ENCODE measurements at regions not wholly inside any gene's neighbourhood (a gene's known extent, or its start where the extent isn't known, plus 50 kb on each side); places are given as distances from the start of the nearest gene placed in this dataset.

DNA sequence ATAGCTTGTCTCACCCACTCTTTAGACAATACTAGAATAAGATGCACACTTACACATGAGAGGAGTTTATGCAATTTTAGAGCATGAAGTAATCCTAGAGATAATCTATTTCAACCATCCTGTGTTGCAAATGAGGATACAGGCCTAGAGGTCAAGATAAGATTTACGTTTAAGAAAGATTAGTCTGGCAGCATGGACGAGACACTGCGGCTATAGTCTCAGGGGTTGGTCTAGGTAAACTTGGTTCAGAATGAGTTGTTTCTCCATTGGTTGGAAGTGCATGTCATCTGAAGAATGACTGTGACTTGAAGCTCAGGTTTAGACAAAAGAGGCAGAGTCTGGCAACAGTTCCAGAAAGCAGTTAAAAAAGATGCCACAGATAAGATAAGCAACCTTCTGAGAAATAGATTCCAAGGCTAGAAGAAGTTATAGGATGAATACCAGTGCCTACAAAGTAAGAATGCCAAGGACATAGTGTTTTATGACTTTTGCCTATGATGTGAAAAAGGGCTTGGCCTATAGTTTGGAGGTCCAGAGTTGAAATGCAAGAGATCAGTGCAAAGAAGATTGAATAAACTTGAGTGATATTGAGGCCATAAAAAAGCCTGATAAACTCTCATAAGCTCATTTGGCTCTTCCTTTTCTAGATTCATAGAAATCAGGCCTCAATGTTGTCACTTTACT is 631.0 kb downstream of the SQOR start:
- no peak for DNase-seq

DNA sequence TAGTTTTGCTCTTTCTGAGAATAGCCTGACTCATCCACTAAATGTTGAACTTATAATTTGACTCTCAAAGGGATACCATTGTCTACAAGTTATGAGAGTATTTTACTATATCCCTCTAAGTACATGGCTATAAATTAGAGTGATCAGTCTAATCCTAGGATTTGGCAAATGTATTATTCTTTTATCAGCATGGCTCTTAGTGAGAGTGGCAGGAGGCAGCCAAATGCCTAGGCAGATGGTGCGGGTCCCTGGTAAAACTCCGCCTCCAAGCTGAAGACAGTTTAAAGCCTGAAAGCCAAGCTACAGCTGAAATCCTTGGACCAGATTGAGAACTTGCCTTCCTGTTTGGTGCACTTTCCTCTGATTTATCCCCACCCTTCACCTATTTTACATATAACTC is 631.8 kb downstream of the SQOR start:
- no peak for DNase-seq

DNA sequence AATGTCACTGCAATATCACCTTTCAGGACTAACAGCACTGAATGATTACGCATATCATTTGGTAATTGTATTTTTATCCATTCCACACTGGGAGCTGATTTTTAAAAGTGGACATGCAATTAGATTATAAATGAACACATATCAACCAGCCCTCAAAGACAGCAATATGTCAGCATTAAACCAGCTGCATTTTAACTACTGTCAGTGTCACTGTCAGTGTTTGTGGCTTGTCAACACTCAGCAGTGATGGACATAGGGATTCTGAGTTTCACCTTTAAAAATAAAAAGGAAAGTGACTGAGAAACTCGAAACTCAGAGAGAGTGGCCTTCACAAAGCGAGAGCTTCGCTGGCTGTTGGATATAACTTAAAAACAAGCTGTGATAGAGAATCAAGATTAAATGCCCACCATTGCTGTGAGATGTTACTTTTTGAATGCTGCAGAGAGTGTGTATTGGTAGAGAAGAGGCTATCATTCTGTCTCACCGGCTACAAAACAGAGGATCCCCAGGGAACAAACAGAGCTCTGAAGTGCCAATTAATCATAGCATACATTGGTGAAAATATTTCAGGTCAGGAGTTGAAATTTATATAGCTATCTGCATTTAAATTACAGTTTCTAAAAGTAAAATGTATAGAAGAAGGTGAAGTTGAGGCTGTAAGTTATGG is 635.8 kb downstream of the SQOR start:
- DNase-seq, result no peak

GRCh38 chr15:46275701-46276100 is 640.9 kb downstream of the SQOR start:
- DNase-seq, result no peak

- no peak for DNase-seq
Observed at GRCh38 chr15:46277451-46277850, 642.6 kb downstream of the SQOR start.

DNA sequence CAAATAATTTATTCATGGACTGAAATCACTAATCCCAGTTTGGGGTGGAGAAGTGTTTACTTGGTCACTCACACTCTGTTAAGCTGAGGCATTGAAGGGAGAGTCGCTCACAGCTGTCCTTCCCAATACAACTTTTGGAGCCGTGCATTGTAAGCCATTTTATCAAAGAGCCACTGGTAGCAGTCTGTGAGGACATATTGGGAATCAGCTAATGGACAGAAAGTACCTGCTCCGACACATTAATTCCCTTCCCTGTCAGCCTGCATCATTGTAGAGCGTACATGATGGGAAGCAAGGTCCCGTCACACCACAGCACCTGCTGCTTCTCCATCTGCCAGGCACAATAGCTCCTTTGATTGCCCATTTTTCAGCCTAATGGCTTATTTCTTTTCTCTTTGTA is 643.2 kb downstream of the SQOR start:
- DNase-seq, result peak; percentile 75

DNA sequence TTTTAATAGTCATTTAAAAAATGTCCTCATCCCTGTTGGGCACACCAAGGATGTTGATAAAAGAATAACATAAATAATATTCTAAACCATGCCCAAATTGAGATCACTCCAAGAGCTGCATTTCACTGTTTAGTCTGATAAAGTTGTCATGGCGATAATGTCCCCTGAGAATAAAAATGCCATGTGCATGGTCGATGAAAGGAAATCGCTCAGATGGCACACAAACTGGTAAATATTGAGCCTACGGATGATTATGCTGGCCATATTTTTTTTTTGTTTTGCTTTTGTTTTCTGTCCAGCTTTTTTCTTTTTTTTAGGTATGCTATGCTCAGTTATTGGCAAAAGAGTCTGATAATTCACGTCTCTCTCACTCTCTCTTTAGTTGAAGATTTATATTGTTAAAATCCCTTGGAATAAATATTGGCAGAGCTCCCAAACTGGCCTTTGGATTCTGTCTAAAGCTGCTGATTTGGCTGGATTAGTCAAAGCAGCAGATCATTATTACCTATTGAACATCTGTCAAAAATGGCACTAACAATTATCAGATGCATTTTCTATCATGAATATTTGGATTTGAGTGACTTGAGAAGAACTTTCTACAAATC is 643.8 kb downstream of the SQOR start:
- DNase-seq, result peak; percentile 57

- peak; percentile 41 for DNase-seq
Observed at GRCh38 chr15:46280762-46281542, 646.1 kb downstream of the SQOR start.

DNA sequence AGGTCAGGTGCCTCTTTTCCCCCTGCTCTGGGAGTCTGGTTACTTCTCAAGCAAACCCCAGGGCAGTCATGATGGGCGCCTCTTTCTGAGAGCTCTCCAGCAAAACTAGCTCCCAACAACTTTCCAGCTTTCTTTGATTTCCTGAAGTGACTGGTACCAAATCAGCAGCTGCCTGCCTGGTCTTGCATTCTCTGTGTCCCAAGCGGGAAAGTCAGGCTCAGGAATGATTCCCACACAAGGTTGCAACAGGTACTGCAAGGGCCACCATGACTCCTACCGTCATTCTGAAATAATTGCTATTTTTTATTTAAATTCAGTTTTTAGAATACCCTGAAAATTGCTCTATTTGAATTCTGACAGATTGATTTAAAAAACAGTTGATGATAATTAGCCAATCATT is 658.7 kb downstream of the SQOR start:
- DNase-seq, result no peak

- no peak for DNase-seq
Observed at GRCh38 chr15:46296002-46296401, 661.2 kb downstream of the SQOR start.

- DNase-seq, result no peak
Observed at GRCh38 chr15:46296797-46297196, 662.0 kb downstream of the SQOR start.

GRCh38 chr15:46297766-46298165 is 662.9 kb downstream of the SQOR start:
- DNase-seq, result no peak

DNA sequence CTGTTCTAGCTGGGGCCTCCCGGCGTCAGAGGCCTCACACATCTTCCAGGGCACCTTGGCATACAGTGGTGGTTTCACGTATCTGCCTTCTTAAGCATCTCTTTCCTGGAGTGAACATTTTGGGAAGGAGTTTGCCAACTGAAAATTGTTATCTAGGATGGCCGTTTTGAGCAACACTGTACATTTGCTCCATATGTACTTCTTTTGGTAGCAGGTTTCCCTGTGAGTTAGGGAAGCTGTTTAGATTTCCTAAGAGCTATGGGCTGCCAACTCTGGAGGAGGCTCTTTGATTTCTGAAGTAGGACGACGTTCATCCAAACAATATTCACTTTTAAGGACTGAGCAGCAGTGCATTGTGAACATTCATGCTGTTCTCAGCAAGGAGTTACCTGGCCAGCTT is 665.9 kb downstream of the SQOR start:
- DNase-seq, result peak; percentile 18

DNA sequence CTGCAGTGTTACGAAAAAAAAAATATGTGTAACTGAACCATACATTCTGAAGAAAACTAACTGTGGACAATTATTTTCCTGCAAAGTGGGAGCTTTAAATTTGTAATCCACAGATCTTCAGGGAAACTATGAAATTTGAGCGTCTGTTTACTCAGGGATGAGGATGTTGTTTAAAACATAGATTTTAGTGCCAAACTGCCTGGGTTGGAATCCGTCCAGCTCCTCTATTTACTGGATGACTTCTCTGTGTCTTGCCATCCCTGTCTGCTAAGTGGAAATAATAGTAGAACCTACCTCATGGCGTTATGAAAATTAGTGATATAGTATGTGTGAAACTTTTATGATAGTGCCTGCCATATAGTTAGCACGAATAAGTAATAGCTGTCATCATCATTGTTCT is 666.5 kb downstream of the SQOR start:
- DNase-seq, result no peak

DNA sequence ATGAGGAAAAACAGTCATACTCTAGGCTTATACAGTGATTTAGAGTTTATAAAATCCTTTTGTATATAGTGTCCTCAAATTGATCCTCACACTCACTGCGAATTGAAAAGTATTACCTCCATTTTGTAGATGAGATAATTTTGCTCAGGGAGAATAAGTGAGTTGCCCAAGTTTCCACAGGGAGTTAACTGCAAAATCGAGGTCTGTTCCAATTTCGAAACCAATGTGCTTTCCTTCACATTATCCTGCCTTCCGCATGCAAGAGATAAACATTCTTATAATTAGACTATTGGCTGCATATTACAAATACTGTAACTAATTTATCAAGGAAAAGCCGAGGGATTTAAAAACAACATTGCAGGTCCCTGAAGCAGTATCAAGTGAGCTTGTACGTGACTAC is 667.0 kb downstream of the SQOR start:
- DNase-seq, result no peak

GRCh38 chr15:46304321-46304720 is 669.5 kb downstream of the SQOR start:
- no peak for DNase-seq

GRCh38 chr15:46307746-46308145 is 672.9 kb downstream of the SQOR start:
- no peak for DNase-seq

DNA sequence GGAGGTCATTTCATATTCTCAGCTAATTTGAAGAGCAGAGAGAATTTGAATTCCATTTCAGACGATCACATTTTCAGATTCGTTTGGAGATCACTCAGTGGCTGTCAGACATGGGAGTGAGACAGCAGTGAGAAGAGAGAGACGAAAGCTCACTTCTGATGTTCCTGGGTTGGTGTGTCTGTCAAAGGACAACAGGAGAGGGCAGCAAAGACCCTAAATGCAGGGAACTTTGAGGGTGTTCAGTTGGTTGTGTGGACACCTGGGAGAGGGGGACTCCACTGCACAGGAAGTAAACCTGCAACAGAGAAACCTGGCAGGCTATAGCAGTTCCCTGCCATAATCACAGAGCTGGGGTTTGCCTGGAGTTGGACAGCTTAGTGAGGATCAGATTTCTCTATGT is 675.1 kb downstream of the SQOR start:
- DNase-seq, result peak; percentile 30

GRCh38 chr15:46312133-46312740 is 677.4 kb downstream of the SQOR start:
- DNase-seq, result peak; percentile 73

- DNase-seq, result peak; percentile 66
Observed at GRCh38 chr15:46315434-46315833, 680.6 kb downstream of the SQOR start.

GRCh38 chr15:46316024-46316423 is 681.2 kb downstream of the SQOR start:
- DNase-seq, result no peak

DNA sequence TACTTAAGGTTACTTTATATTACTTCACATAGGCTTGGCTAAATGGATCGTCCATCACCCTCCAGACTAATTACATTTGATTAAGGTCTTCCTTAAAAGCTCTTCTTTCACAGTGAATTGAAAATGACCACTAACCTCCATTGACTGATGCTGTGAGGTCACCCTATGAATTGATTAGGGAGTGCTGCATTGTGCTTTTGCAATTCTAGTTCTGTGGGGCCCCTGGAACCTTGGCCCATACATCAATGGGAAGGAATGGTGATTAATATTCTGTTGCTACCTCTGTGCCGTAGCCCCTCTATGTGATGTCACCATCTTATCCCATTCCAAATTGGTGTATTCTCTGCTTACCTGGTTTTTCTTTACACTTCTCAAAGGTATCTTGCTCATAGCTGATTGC is 682.2 kb downstream of the SQOR start:
- DNase-seq, result no peak

- DNase-seq, result peak; percentile 24
Observed at GRCh38 chr15:46322753-46323152, 687.9 kb downstream of the SQOR start.

All from NCI-H345 (cell line).